SKM-1 (cell line): ENCODE measurements at regions not wholly inside any gene's neighbourhood (a gene's known extent, or its start where the extent isn't known, plus 50 kb on each side); places are given as distances from the start of the nearest gene placed in this dataset.
"Not testable (repeated sequence)": the region's sequence is repeated elsewhere in the genome, so short reads cannot be mapped to it uniquely, and the experiment has no call there.

Experiments used
- DNase-seq: peaks from one replicate; lab custom pipeline; 2025; ENCODE audit not compliant: unreplicated experiment; lab: John Stamatoyannopoulos, UW

DNA sequence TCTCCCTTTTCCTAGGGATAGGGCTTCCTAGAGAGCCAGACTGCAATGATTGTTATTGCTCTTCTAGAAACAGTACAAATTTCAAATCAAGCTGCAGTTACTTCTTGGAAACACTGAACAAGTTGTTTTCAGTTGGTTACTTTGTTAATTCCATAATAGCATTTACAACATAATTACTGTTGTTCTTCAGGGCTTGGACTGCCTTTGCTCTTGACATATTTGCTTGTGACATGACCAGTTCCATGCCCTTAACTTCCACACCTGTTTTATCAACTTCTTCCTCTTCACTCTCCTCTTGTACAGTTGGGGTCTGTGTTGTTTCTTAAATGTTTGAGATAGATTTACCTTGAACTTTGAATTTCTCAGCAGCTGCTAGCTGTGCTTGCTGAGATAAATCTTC lies 104.4 kb downstream of the SEC23IP start:
- no peak for DNase-seq

- DNase-seq, result no peak
Measured at GRCh38 chr10:119997429-119997828, 104.9 kb downstream of the SEC23IP start.

- no peak for DNase-seq
Measured at GRCh38 chr10:120002785-120003184, 110.3 kb downstream of the SEC23IP start.

DNA sequence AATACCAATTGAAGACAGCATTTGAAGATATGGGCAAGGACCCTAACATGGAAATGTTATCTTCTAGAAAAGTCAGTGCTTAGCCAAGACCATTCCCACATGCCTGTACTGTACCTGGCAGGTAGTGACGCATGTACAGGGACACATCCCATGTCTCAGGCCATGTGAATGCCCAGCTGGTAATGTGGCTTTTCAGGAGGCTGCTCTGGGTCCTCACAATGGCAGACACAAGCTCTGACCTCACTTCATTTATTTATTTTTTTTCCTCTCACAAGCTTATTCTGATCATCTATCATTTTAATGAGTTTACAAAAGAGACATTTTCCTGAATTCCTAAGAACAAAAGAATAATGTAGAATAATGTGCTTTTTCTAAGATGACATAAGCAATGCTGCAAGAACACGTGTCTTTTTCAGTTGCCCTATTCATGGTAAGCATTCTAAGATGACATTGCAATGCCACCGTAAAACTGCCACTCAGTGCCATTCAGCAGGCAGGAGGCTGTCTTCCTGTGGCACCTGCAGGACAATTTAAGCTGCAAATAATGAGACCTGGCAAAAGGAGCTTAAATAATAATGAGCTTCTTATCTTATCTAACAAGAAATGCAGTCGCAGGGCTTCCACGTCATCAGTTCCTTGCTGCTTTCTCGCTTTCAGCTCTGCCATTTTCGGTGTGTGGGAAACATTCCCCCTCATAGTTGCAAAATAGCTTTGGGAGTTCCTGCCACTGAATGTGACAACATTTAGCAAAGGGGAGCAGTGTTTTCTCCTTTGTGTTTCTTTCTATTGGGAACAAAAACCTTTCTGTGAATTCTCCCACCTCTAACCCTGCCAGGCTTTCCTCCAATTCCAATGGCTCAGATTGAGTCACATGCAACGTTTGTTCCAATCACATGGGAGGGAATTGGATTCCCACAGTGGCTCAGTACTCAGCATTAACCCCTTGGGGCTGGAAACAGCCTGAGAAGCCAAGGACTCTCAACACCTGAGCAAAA lies 113.0 kb downstream of the SEC23IP start:
- DNase-seq, result no peak

GRCh38 chr10:120007261-120007660 lies 114.7 kb downstream of the SEC23IP start:
- no peak for DNase-seq

DNA sequence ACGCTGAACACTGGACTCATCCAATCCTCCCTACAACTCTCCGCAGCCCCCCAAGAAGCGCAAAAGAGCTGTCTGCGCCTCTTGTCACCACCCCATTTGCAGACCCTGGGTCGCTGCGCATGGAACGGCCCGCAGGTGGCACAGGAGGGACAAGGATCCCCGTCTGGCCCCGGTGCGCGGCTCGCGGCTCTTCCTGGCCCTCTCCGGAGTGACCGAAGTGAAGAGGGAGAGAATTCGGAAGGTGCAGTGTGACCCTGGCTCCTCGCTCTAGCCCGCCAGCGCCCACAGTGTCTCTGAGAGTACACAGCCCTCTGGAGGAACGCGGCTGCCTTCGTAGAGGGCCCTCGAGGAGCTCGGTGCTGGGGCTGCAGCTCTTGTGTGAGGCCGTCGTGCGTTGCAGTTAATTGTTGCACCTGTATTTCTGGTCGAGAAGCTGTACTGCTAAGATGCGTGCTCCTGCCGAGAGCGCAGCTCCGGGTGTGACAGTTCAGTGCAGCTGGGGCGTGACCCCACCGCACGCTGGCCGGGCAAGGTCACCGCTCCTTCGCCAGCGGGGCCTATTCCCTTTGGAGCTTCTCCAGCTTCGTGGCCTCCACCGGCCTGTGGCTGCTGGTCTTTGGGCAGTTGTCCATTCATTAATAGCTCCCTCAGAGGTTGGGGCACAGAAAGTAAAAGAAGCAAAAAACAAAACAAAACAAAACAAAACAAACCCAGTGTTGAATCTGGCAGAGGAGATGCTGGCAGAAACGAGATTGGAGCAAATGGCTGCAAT lies 119.0 kb downstream of the SEC23IP start:
- DNase-seq, result no peak

- DNase-seq, result no peak
Measured at GRCh38 chr10:120012131-120012400, 119.5 kb downstream of the SEC23IP start.

- DNase-seq, result no peak
Measured at GRCh38 chr10:120012566-120012965, 120.0 kb downstream of the SEC23IP start.

DNA sequence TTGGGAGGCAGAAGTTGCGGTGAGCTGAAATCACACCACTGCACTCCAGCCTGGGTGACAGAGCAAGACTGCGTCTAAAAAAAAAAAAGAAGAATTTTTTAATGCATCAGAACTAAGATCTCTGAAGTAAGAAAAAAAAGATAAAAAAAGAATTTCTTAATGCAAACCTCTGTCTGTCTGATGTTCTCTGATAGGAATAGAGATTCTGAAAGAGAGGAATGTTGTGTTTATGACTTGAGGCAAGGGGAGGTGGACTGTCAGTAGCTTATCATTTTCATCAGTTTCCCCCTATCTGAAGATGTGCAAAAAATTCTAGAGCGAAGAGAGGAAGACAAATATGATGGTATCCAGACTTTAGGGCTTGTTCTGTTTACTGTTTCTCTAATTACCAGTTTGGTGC lies 121.5 kb downstream of the SEC23IP start:
- no peak for DNase-seq

DNA sequence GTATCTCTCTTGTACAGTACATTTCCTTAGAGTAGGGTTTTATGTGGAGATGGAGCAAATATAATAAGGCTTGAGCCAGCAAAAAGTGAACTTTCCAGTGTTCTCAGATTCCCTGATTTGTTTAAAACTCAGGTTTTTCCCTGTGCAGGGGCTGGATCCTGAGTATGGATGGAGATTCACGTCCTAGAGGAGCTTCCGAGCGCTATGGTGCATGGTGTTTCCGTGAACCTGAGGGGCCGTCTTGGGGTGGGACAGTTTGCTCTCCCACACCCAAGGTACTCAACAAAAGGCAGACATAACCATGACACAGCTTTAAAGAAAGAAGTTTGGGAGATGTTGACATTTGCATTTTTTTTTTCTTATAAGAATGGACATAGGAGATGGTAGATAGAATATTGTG lies 122.5 kb downstream of the SEC23IP start:
- DNase-seq, result no peak

DNA sequence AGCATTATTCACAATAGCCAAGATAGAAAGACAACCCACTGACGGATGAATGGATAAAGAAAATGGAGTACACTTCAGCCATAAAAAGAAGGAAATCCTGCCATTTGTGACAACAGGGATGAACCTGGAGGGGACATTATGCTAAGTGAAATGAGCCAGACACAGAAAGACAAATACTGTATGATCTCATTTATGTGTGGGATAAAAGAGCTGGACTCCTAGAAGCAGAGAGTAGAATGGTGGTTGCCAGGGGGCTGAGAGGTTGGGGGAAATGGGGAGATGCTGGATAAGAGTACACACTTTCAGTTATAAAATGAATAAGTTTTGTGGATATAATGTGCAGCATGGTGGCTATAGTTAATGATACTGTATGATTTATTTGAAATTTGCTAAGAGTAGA lies 124.4 kb downstream of the SEC23IP start:
- DNase-seq, result no peak

DNA sequence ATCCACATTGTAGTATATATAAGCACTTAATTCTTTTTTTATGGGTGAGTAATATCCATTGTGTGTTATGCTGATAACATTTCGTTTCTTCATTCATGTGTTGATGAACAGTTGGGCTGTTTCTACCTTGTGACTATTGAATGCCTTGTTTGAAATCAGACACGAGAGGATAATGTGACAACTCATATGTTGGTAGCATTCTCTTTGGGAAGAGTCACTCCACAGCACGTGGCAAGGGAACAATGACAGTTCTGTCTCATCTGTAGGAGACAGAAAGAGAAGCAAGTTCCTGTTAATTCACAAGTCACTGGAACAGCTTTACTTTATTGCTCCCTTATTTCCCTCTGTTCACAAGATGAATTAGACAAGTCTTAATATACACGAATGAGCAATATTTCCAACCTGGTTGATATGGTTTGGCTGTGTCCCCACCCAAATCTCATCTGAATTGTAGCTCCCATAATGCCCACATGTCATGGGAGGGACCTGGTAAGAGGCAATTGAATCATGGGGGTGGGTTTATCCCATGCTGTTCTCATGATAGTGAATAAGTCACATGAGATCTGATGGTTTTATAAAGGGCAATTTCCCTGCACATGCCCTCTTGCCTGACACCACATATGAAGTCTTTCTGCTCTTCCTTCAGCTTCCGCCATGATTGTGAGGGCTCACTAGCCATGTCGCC lies 125.3 kb downstream of the SEC23IP start:
- DNase-seq, result no peak

DNA sequence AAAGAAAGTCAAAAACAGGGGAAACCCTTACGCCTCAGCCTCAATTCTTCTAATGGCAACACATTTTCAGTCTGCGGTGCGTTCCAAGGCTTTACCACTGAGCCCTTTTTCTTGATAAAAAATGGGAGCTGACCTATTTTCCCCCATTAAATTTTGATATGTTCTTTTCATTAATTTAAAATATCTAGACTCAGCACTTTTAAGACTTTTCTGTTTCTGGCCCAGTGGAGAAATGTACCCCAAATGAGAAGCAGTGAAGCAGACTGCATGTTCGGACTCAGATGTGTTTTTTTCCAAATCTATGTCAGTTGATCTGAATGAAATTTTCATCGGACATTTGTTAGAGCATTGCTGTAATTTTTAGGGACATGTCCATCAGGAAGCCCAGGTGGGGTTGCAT lies 126.2 kb downstream of the SEC23IP start:
- no peak for DNase-seq

- no peak for DNase-seq
Measured at GRCh38 chr10:120019568-120019967, 127.0 kb downstream of the SEC23IP start.

- no peak for DNase-seq
Measured at GRCh38 chr10:120022357-120022756, 129.8 kb downstream of the SEC23IP start.

DNA sequence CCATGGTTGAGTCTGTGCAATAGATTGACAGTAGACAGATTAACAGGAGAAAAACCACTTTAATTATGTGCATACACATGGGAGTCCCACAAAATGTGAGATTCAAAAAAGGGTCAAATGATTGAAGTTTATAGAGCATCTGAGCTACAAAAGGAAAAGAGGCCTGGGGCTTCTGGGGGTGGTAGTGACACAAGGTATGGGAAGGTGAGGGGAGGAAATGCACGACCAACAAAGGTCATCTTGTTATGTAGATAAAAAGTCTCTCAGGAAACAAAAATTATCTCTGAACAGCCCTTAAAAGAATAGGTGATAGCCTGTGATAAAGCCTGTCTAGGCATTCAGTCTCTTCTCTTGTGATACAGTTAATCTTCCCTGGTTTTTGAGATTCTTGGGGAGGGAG lies 141.7 kb downstream of the SEC23IP start:
- DNase-seq, result no peak

DNA sequence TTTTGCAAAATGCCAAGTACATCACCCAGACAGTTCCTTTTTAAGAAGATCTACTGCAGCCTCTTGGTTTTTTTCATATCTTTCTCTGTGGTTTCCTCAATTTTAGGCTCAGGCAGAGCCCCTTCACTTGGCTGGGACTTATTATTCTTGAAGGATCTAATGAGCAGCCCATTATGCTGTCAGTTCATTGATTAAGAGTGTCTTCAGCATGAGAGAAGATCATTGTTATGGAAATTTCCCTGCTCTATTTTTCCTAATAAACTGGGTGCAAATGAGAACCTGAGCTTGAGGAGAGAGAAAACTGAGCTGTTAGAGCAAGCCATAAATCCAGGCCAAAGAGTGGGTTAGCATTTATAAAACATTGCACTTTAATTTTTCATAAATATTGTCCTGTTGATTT lies 146.5 kb downstream of the SEC23IP start:
- no peak for DNase-seq

GRCh38 chr10:120039826-120040225 lies 147.3 kb downstream of the SEC23IP start:
- DNase-seq, result no peak

DNA sequence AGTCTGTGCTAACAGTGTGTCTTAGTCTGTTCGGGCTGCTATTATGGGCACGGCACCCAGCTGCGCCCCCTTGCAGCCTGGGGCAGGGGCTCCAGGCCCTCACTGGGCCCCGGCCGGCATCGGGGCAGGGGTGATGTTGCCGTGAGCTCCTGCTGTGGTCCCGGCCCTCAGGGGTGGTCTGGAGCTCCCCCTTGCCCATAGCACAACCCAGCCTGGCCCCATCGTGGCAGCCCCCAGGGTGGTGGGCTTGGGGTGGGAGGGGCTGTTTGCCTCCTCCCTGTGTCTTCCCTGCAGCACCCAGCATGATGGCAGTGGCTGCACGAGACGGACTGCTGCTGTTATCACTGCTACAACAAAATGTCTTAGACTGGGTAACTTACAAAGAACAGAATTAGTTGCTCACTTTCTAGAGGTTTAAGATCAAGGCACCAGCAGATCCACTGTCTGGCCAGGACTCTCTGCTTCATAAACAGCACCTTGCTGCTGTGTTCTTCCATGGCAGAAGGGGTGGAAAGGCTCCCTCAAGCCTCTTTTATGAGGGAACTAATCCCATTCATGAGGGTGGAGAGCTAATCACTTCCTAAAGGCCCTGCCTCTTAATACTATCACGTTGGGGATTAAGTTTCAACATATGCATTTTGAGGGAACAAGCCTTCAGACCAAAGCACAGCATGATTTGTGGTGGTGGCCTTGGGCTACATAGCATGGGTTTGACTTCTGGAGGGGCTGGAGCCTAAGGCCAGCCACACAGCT lies 149.5 kb downstream of the SEC23IP start:
- DNase-seq, result no peak

DNA sequence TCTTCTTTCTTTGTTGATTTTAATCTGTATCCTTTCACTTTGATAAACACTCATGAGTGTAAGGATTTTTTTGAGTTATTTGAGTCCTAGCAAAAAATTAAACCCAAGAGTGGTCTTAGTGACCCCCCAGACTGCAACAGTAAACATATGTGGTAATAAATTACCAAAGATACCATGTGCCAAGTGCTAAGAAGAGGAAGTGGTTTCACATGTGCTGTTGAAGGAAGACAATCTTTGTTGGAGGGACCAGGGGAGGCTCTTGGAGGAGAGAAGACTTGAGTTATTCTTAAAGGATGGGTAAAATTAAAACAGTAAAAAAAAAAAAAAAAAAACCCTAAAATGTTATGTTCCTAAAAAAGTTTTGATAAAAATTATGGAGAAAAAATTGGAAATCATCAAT lies 150.2 kb downstream of the SEC23IP start:
- DNase-seq, result no peak

DNA sequence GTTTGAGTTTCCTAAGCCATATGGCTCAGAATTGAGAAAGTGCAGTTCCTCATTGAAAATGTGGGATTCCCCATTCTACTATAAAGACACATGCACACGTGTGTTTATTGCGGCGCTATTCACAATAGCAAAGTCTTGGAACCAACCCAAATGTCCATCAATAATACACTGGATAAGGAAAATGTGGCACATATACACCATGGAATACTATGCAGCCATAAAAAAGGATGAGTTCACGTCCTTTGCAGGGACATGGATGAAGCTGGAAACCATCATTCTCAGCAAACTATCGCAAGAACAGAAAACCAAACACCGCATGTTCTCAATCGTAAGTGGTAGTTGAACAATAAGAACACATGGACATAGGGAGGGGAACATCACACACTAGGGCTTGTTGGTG lies 154.8 kb downstream of the SEC23IP start:
- not testable (repeated sequence) for DNase-seq
